HepG2 (cell line): ENCODE measurements at regions not wholly inside any gene's neighbourhood (a gene's known extent, or its start where the extent isn't known, plus 50 kb on each side); places are given as distances from the start of the nearest gene placed in this dataset.
A peak's percentile ranks its signal among the peaks of the same experiment; 100 is the strongest.

Source experiments
- CEBPB ChIP-seq: IDR thresholded peaks from 2 replicates; pipeline ENCODE4 v1.6.1; 2011; ENCODE audit warnings: low read depth, low read length, improper control_type of control experiment, borderline replicate concordance
- EHMT2 ChIP-seq: fragments of 200-600 bp; sonication (generic); IDR thresholded peaks from 2 replicates; pipeline ENCODE4 v1.7.0; 2017; ENCODE audit warnings: antibody characterized with exemption, low read depth, low read length, borderline replicate concordance
- PRPF4 ChIP-seq: fragments of 200-400 bp; formaldehyde crosslinking; IDR thresholded peaks from 2 replicates; pipeline ENCODE4 v1.6.1; 2016; ENCODE audit warnings: low read length, low read depth; ENCODE audit not compliant: poor library complexity, severe bottlenecking
- ZFP36 ChIP-seq: fragments of 150-350 bp; IDR thresholded peaks from 2 replicates; pipeline ENCODE4 v1.6.1; 2018; ENCODE audit warnings: borderline replicate concordance, low read length, low read depth; ENCODE audit not compliant: partially characterized antibody
- ZFP36L2 ChIP-seq: sonication (generic); formaldehyde crosslinking; IDR thresholded peaks from 2 replicates; pipeline ENCODE4 v1.4.0; 2020; ENCODE audit warnings: missing genetic modification reagents
- TF ChIP-seq, protein P1 (sequence below): sonication (generic); formaldehyde crosslinking; IDR thresholded peaks from 2 replicates; pipeline ENCODE4 v1.4.0; 2020; ENCODE audit warnings: missing genetic modification reagents
- TF ChIP-seq, protein P2 (sequence below), 2 experiments: fragments of 450-650 bp in 1 of 2; sonication (generic) in 1 of 2; formaldehyde crosslinking; IDR thresholded peaks; 2 replicates each; pipeline versions ENCODE4 v1.5.0 to v1.8.0; 2020 to 2022; ENCODE audit warnings: mild to moderate bottlenecking in 1 of 2, missing genetic modification reagents in 1 of 2
- TF ChIP-seq, protein P3 (sequence below): sonication (generic); formaldehyde crosslinking; IDR thresholded peaks from 2 replicates; pipeline ENCODE4 v1.5.1; 2020; ENCODE audit warnings: mild to moderate bottlenecking, missing genetic modification reagents, moderate library complexity

DNA sequence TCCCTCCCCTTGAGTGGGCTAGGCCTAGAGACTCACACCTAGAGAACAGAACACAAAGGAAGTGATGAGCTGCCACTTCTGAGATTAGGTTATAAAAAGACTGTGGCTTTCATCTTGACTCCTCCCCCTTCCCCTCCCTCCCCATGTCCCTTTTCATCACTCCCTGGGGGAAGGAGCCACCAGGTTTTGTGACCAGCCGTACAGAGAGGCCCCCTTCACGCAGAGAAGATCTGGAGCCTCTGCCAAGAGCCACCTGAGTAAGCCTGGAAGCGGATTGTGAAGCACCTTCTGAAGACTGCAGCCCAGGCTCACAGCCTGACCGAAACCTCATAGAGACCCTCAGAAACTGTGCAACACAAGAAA, 118.4 kb upstream of the NXT1 start (continued):
- TF ChIP-seq, protein P1, sequence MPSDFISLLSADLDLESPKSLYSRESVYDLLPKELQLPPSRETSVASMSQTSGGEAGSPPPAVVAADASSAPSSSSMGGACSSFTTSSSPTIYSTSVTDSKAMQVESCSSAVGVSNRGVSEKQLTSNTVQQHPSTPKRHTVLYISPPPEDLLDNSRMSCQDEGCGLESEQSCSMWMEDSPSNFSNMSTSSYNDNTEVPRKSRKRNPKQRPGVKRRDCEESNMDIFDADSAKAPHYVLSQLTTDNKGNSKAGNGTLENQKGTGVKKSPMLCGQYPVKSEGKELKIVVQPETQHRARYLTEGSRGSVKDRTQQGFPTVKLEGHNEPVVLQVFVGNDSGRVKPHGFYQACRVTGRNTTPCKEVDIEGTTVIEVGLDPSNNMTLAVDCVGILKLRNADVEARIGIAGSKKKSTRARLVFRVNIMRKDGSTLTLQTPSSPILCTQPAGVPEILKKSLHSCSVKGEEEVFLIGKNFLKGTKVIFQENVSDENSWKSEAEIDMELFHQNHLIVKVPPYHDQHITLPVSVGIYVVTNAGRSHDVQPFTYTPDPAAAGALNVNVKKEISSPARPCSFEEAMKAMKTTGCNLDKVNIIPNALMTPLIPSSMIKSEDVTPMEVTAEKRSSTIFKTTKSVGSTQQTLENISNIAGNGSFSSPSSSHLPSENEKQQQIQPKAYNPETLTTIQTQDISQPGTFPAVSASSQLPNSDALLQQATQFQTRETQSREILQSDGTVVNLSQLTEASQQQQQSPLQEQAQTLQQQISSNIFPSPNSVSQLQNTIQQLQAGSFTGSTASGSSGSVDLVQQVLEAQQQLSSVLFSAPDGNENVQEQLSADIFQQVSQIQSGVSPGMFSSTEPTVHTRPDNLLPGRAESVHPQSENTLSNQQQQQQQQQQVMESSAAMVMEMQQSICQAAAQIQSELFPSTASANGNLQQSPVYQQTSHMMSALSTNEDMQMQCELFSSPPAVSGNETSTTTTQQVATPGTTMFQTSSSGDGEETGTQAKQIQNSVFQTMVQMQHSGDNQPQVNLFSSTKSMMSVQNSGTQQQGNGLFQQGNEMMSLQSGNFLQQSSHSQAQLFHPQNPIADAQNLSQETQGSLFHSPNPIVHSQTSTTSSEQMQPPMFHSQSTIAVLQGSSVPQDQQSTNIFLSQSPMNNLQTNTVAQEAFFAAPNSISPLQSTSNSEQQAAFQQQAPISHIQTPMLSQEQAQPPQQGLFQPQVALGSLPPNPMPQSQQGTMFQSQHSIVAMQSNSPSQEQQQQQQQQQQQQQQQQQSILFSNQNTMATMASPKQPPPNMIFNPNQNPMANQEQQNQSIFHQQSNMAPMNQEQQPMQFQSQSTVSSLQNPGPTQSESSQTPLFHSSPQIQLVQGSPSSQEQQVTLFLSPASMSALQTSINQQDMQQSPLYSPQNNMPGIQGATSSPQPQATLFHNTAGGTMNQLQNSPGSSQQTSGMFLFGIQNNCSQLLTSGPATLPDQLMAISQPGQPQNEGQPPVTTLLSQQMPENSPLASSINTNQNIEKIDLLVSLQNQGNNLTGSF (CRISPR knock-in tag) = no peak
- TF ChIP-seq, protein P2, sequence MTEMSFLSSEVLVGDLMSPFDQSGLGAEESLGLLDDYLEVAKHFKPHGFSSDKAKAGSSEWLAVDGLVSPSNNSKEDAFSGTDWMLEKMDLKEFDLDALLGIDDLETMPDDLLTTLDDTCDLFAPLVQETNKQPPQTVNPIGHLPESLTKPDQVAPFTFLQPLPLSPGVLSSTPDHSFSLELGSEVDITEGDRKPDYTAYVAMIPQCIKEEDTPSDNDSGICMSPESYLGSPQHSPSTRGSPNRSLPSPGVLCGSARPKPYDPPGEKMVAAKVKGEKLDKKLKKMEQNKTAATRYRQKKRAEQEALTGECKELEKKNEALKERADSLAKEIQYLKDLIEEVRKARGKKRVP (CRISPR knock-in tag; IDR thresholded peaks at IDR 0.05) = no peak
- TF ChIP-seq ZFP36 = no peak
- peak; percentile 74; the same call in 1 of the 2 replicates for TF ChIP-seq EHMT2
- no peak for TF ChIP-seq ZFP36L2 (CRISPR knock-in tag)
- TF ChIP-seq CEBPB = no peak
- TF ChIP-seq, protein P3, sequence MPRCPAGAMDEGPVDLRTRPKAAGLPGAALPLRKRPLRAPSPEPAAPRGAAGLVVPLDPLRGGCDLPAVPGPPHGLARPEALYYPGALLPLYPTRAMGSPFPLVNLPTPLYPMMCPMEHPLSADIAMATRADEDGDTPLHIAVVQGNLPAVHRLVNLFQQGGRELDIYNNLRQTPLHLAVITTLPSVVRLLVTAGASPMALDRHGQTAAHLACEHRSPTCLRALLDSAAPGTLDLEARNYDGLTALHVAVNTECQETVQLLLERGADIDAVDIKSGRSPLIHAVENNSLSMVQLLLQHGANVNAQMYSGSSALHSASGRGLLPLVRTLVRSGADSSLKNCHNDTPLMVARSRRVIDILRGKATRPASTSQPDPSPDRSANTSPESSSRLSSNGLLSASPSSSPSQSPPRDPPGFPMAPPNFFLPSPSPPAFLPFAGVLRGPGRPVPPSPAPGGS (CRISPR knock-in tag) = no peak
- TF ChIP-seq PRPF4 = no peak
